Fibroblast of lung (primary cell): ENCODE measurements at regions not wholly inside any gene's neighbourhood (a gene's known extent, or its start where the extent isn't known, plus 50 kb on each side); places are given as distances from the start of the nearest gene placed in this dataset.

Experiments used
- DNase-seq, 2 donors: peaks; one replicate each; pipeline versions ENCODE4 v3.0.0 to v3.0.0-alpha.2; 2010; ENCODE audit warnings: low read depth in 2 of 2
- H2AFZ ChIP-seq: 2 replicates; pipeline ENCODE4 v1.5.1; 2012; ENCODE audit warnings: low read length, control low read depth, inconsistent platforms
- H3K27ac ChIP-seq: 2 replicates; pipeline ENCODE4 v1.5.1; 2011; ENCODE audit warnings: low read length, control low read depth; ENCODE audit not compliant: insufficient read depth
- H3K27me3 ChIP-seq: 2 replicates; pipeline ENCODE4 v1.5.1; 2011; ENCODE audit warnings: mild to moderate bottlenecking, low read length; ENCODE audit not compliant: control insufficient read depth, insufficient read depth
- H3K36me3 ChIP-seq: 2 replicates; pipeline ENCODE4 v1.5.1; 2011; ENCODE audit warnings: low read length; ENCODE audit not compliant: control insufficient read depth, insufficient read depth
- H3K4me1 ChIP-seq: 2 replicates; pipeline ENCODE4 v1.5.1; 2011; ENCODE audit warnings: low read length; ENCODE audit not compliant: control insufficient read depth, insufficient read depth; ENCODE audit errors: extremely low read depth
- H3K4me2 ChIP-seq: 2 replicates; pipeline ENCODE4 v1.5.1; 2011; ENCODE audit warnings: low read length, control low read depth; ENCODE audit not compliant: insufficient read depth; ENCODE audit errors: extremely low read depth
- H3K4me3 ChIP-seq, 4 experiments: fragments of 200-600 bp in 1 of 4; sonication (generic) in 1 of 4; replicated peaks in 1 of 4; 2 replicates each; pipeline ENCODE4 v1.5.1; 2011 to 2016; ENCODE audit warnings: low read length in 4 of 4, low read depth in 3 of 4, mild to moderate bottlenecking in 3 of 4, control low read depth in 2 of 4, inconsistent platforms in 1 of 4, mixed read lengths in 1 of 4; ENCODE audit not compliant: insufficient read depth in 1 of 4; ENCODE audit errors: control extremely low read depth in 1 of 4
- H3K79me2 ChIP-seq: 2 replicates; pipeline ENCODE4 v1.5.1; 2012; ENCODE audit warnings: mild to moderate bottlenecking, low read length, inconsistent platforms; ENCODE audit not compliant: control insufficient read depth, insufficient read depth
- H3K9ac ChIP-seq: 2 replicates; pipeline ENCODE4 v1.5.1; 2011; ENCODE audit warnings: mild to moderate bottlenecking, low read length, control low read depth; ENCODE audit not compliant: insufficient read depth
- H3K9me3 ChIP-seq: 2 replicates; pipeline ENCODE4 v1.5.1; 2012; ENCODE audit warnings: low read depth, low read length; ENCODE audit not compliant: control insufficient read depth, insufficient read depth
- H4K20me1 ChIP-seq: 2 replicates; pipeline ENCODE4 v1.5.1; 2011; ENCODE audit warnings: low read length; ENCODE audit not compliant: control insufficient read depth, insufficient read depth; ENCODE audit errors: extremely low read depth
- CTCF ChIP-seq, 2 donors: IDR thresholded peaks in 1 of 2; conservative IDR thresholded peaks in 1 of 2; 1 replicate in 1 of 2; 2 replicates in 1 of 2; pipeline ENCODE4 v1.5.1; 2011 to 2012; ENCODE audit warnings: low read length in 2 of 2, control low read depth in 1 of 2, inconsistent platforms in 1 of 2, low read depth in 1 of 2, mild to moderate bottlenecking in 1 of 2
- EZH2 ChIP-seq: IDR thresholded peaks from 2 replicates; pipeline ENCODE4 v1.5.1; 2012; ENCODE audit warnings: low read length, control low read depth, mild to moderate bottlenecking; ENCODE audit errors: missing control alignments

- TF ChIP-seq EZH2 = no peak
- TF ChIP-seq CTCF (conservative IDR thresholded peaks at IDR 0.05 in 1 of 2, IDR thresholded peaks at IDR 0.05 in 1 of 2; ENCODE audit: low read depth in 1 of 2, low read length in 2 of 2) = no peak
- Histone ChIP-seq H3K9ac (no peak overlapping the region), H3K36me3 (no peaks in the 10 kb centered on the region), H3K4me3 (no peak overlapping the region), H3K27ac (no peak overlapping the region), H3K4me1 (no peaks in the 10 kb centered on the region), H3K79me2 (no peaks in the 10 kb centered on the region), H4K20me1 (no peaks in the 10 kb centered on the region), H3K27me3 (no peaks in the 10 kb centered on the region), H2AFZ (no peak overlapping the region), H3K9me3 (no peaks in the 10 kb centered on the region), H3K4me2 (no peak overlapping the region)
- DNase-seq = no peak
Observed at GRCh38 chr2:19062370-19062769, 296.1 kb downstream of the OSR1 start.

GRCh38 chr2:19059076-19059475 lies 299.3 kb downstream of the OSR1 start:
- Histone ChIP-seq H3K79me2 (no peaks in the 10 kb centered on the region), H3K9me3 (no peaks in the 10 kb centered on the region), H3K27me3 (no peaks in the 10 kb centered on the region), H3K27ac (no peak overlapping the region), H4K20me1 (no peaks in the 10 kb centered on the region), H3K4me2 (no peak overlapping the region), H2AFZ (no peak overlapping the region), H3K9ac (no peak overlapping the region), H3K4me3 (no peak overlapping the region), H3K4me1 (no peaks in the 10 kb centered on the region), H3K36me3 (no peaks in the 10 kb centered on the region)
- TF ChIP-seq EZH2 (no peak), CTCF (conservative IDR thresholded peaks at IDR 0.05 in 1 of 2, IDR thresholded peaks at IDR 0.05 in 1 of 2; ENCODE audit: low read depth in 1 of 2, low read length in 2 of 2) (no peak)
- no peak for DNase-seq

- H3K9me3 ChIP-seq = no peaks in the 10 kb centered on the region
- no peak overlapping the region for H3K9ac ChIP-seq
- no peak for DNase-seq
- H3K4me2 ChIP-seq = no peak overlapping the region
- no peak overlapping the region for H3K27ac ChIP-seq
- no peak overlapping the region for H2AFZ ChIP-seq
- no peak for TF ChIP-seq CTCF (conservative IDR thresholded peaks at IDR 0.05 in 1 of 2, IDR thresholded peaks at IDR 0.05 in 1 of 2; ENCODE audit: low read depth in 1 of 2, low read length in 2 of 2)
- no peak for TF ChIP-seq EZH2
- H3K27me3 ChIP-seq = no peaks in the 10 kb centered on the region
- no peak overlapping the region for H3K4me3 ChIP-seq
- peaks cover 2% of the 10 kb centered on the region for H3K4me1 ChIP-seq
- no peaks in the 10 kb centered on the region for H3K36me3 ChIP-seq
- no peaks in the 10 kb centered on the region for H4K20me1 ChIP-seq
- H3K79me2 ChIP-seq = no peaks in the 10 kb centered on the region
Observed at GRCh38 chr2:19051203-19051831, 307.1 kb downstream of the OSR1 start.
